Stimulated activated CD4-positive, alpha-beta T cell treated with anti-CD3 and anti-CD28 coated beads, Interleukin-4, amount 100 ng/mL, for 4 hours (primary cell): ENCODE measurements at regions not wholly inside any gene's neighbourhood (a gene's known extent, or its start where the extent isn't known, plus 50 kb on each side); places are given as distances from the start of the nearest gene placed in this dataset.
"Not testable (repeated sequence)": the region's sequence is repeated elsewhere in the genome, so short reads cannot be mapped to it uniquely, and the experiment has no call there.

ENCODE experiments used
- DNase-seq, 2 experiments: peaks; one replicate each; pipeline ENCODE4 v3.0.0-alpha.2; 2020

GRCh38 chr6:11403035-11403601, 134.4 kb upstream of the TMEM170B start:
- DNase-seq: no peak

GRCh38 chr6:11402581-11402980, 135.0 kb upstream of the TMEM170B start:
- DNase-seq: not testable (repeated sequence)

- not testable (repeated sequence) for DNase-seq
Observed at GRCh38 chr6:11401954-11402353, 135.6 kb upstream of the TMEM170B start.

GRCh38 chr6:11398451-11399326, 138.9 kb upstream of the TMEM170B start:
- DNase-seq: no peak

- no peak for DNase-seq
Observed at GRCh38 chr6:11397622-11398450, 139.7 kb upstream of the TMEM170B start.

- DNase-seq: no peak
Observed at GRCh38 chr6:11396860-11397259, 140.7 kb upstream of the TMEM170B start.

- no peak for DNase-seq
Observed at GRCh38 chr6:11393713-11394627, 143.6 kb upstream of the TMEM170B start.

GRCh38 chr6:11392778-11393507, 144.6 kb upstream of the TMEM170B start:
- DNase-seq: no peak

GRCh38 chr6:11391934-11392777, 145.4 kb upstream of the TMEM170B start:
- no peak for DNase-seq

- no peak for DNase-seq
Observed at GRCh38 chr6:11389977-11390376, 147.6 kb upstream of the TMEM170B start.

GRCh38 chr6:11388983-11389944, 148.3 kb upstream of the TMEM170B start:
- DNase-seq: no peak

GRCh38 chr6:11387707-11388430, 149.7 kb upstream of the TMEM170B start:
- no peak for DNase-seq

GRCh38 chr6:11386726-11387125, 150.8 kb upstream of the TMEM170B start:
- no peak for DNase-seq

GRCh38 chr6:11386323-11386722, 151.2 kb upstream of the TMEM170B start:
- no peak for DNase-seq

- DNase-seq: no peak
Observed at GRCh38 chr6:11384531-11385309, 152.3 kb upstream of the NEDD9 start.

- peak; percentile 31 to 76 for DNase-seq
Observed at GRCh38 chr6:11381801-11382513, 149.5 kb upstream of the NEDD9 start.
